HEK293 (cell line): ENCODE measurements at regions not wholly inside any gene's neighbourhood (a gene's known extent, or its start where the extent isn't known, plus 50 kb on each side); places are given as distances from the start of the nearest gene placed in this dataset.

ENCODE experiments used
- CTCF ChIA-PET: fragments of 350-600 bp; formaldehyde crosslinking; extraction: SDS; loops from one replicate; lab custom pipeline; 2021; ENCODE audit warnings: antibody characterized with exemption; lab: Yijun Ruan, JAX
- POLR2A ChIA-PET: fragments of 300-600 bp; formaldehyde crosslinking; extraction: SDS; loops from one replicate; lab custom pipeline; 2020; ENCODE audit warnings: antibody characterized with exemption, inconsistent platforms; lab: Yijun Ruan, JAX
- H3K27ac ChIP-seq: fragments of 200-500 bp; sonication (Bioruptor generic); 2 replicates; pipeline ENCODE4 v1.5.1; 2014; ENCODE audit warnings: low read depth, low read length, control low read depth, inconsistent platforms; ENCODE audit errors: extremely low read depth
- H3K36me3 ChIP-seq, 2 experiments: fragments of 200-500 bp in 1 of 2; sonication (Bioruptor generic) in 1 of 2; 1 replicate in 1 of 2; 2 replicates in 1 of 2; pipeline ENCODE4 v1.5.1; 2014 to 2017; ENCODE audit warnings: inconsistent platforms in 2 of 2, low read length in 2 of 2; ENCODE audit not compliant: control insufficient read depth in 2 of 2, insufficient read depth in 1 of 2
- H3K4me1 ChIP-seq: fragments of 200-500 bp; sonication (Bioruptor generic); 2 replicates; pipeline ENCODE4 v1.5.1; 2014; ENCODE audit warnings: mild to moderate bottlenecking, low read length, inconsistent platforms; ENCODE audit not compliant: control insufficient read depth, insufficient read depth
- H3K4me3 ChIP-seq: 2 replicates; pipeline ENCODE4 v1.5.1; 2011; ENCODE audit warnings: low read depth, mild to moderate bottlenecking, control low read depth, low read length, moderate library complexity
- H3K9me3 ChIP-seq: fragments of 200-500 bp; sonication (Bioruptor generic); 2 replicates; pipeline ENCODE4 v1.5.1; 2014; ENCODE audit warnings: low read depth, low read length, inconsistent platforms; ENCODE audit not compliant: control insufficient read depth, insufficient read depth
- KLF8 ChIP-seq: fragments of 450-650 bp; formaldehyde crosslinking; IDR thresholded peaks from 2 replicates; pipeline ENCODE4 v1.5.1; 2016; ENCODE audit warnings: missing biosample characterization, missing genetic modification characterization
- PRDM4 ChIP-seq: fragments of 450-650 bp; formaldehyde crosslinking; IDR thresholded peaks from 2 replicates; pipeline ENCODE4 v1.5.1; 2017; ENCODE audit warnings: missing biosample characterization, missing genetic modification characterization
- SP3 ChIP-seq: fragments of 450-650 bp; formaldehyde crosslinking; IDR thresholded peaks from 2 replicates; pipeline ENCODE4 v1.5.1; 2016; ENCODE audit warnings: missing biosample characterization, missing genetic modification characterization
- ZBTB7A ChIP-seq: fragments of 450-650 bp; formaldehyde crosslinking; IDR thresholded peaks from 2 replicates; pipeline ENCODE4 v1.5.1; 2016; ENCODE audit warnings: low read depth, missing biosample characterization, missing genetic modification characterization
- ZBTB8A ChIP-seq: fragments of 450-650 bp; formaldehyde crosslinking; IDR thresholded peaks from 2 replicates; pipeline ENCODE4 v1.5.1; 2016; ENCODE audit warnings: missing biosample characterization, missing genetic modification characterization
- ZFP69B ChIP-seq: fragments of 450-650 bp; formaldehyde crosslinking; IDR thresholded peaks from 2 replicates; pipeline ENCODE4 v1.5.1; 2016; ENCODE audit warnings: missing biosample characterization, missing genetic modification characterization
- ZNF121 ChIP-seq: fragments of 450-650 bp; formaldehyde crosslinking; IDR thresholded peaks from 2 replicates; pipeline ENCODE4 v1.5.1; 2016; ENCODE audit warnings: missing biosample characterization, missing genetic modification characterization
- ZNF146 ChIP-seq: fragments of 450-650 bp; formaldehyde crosslinking; IDR thresholded peaks from 2 replicates; pipeline ENCODE4 v1.5.1; 2016; ENCODE audit warnings: missing biosample characterization, missing genetic modification characterization
- ZNF175 ChIP-seq: fragments of 450-650 bp; formaldehyde crosslinking; IDR thresholded peaks from 2 replicates; pipeline ENCODE4 v1.5.1; 2016; ENCODE audit warnings: missing biosample characterization, missing genetic modification characterization
- ZNF214 ChIP-seq: fragments of 450-650 bp; formaldehyde crosslinking; IDR thresholded peaks from 2 replicates; pipeline ENCODE4 v1.5.1; 2017; ENCODE audit warnings: missing biosample characterization, mild to moderate bottlenecking, missing genetic modification characterization, borderline replicate concordance
- ZNF433 ChIP-seq: fragments of 450-650 bp; formaldehyde crosslinking; IDR thresholded peaks from 2 replicates; pipeline ENCODE4 v1.5.1; 2016; ENCODE audit warnings: missing biosample characterization, missing genetic modification characterization, low read depth
- ZNF549 ChIP-seq: fragments of 450-650 bp; IDR thresholded peaks from 2 replicates; pipeline ENCODE4 v1.5.1; 2018; ENCODE audit warnings: missing biosample characterization, missing genetic modification characterization, mild to moderate bottlenecking, inconsistent platforms, moderate library complexity
- ZNF555 ChIP-seq: fragments of 450-650 bp; formaldehyde crosslinking; conservative IDR thresholded peaks from 2 replicates; pipeline ENCODE4 v1.5.1; 2017; ENCODE audit warnings: missing biosample characterization, mild to moderate bottlenecking, missing genetic modification characterization, inconsistent platforms
- ZNF558 ChIP-seq: fragments of 450-650 bp; formaldehyde crosslinking; IDR thresholded peaks from 2 replicates; pipeline ENCODE4 v1.5.1; 2016; ENCODE audit warnings: missing biosample characterization, missing genetic modification characterization
- ZNF596 ChIP-seq: fragments of 450-650 bp; IDR thresholded peaks from 2 replicates; pipeline ENCODE4 v1.5.0; 2018; ENCODE audit warnings: missing biosample characterization, mild to moderate bottlenecking, missing genetic modification characterization, moderate library complexity
- ZNF645 ChIP-seq: fragments of 450-650 bp; formaldehyde crosslinking; IDR thresholded peaks from 2 replicates; pipeline ENCODE4; 2016; ENCODE audit warnings: missing biosample characterization, missing genetic modification characterization
- ZXDB ChIP-seq: fragments of 450-650 bp; formaldehyde crosslinking; IDR thresholded peaks from 2 replicates; pipeline ENCODE4 v1.5.1; 2016; ENCODE audit warnings: missing biosample characterization, missing genetic modification characterization
- TF ChIP-seq, protein P1 (sequence below): fragments of 450-650 bp; formaldehyde crosslinking; IDR thresholded peaks from 2 replicates; pipeline ENCODE4 v1.5.1; 2016; ENCODE audit warnings: missing biosample characterization, missing genetic modification characterization
- TF ChIP-seq, protein P2 (sequence below): fragments of 450-650 bp; formaldehyde crosslinking; IDR thresholded peaks from 2 replicates; pipeline ENCODE4 v1.5.1; 2016; ENCODE audit warnings: missing biosample characterization, missing genetic modification characterization

GRCh38 chr6:40258531-40258930 lies 324.3 kb upstream of the MOCS1 start (continued):
- TF ChIP-seq, protein P1, sequence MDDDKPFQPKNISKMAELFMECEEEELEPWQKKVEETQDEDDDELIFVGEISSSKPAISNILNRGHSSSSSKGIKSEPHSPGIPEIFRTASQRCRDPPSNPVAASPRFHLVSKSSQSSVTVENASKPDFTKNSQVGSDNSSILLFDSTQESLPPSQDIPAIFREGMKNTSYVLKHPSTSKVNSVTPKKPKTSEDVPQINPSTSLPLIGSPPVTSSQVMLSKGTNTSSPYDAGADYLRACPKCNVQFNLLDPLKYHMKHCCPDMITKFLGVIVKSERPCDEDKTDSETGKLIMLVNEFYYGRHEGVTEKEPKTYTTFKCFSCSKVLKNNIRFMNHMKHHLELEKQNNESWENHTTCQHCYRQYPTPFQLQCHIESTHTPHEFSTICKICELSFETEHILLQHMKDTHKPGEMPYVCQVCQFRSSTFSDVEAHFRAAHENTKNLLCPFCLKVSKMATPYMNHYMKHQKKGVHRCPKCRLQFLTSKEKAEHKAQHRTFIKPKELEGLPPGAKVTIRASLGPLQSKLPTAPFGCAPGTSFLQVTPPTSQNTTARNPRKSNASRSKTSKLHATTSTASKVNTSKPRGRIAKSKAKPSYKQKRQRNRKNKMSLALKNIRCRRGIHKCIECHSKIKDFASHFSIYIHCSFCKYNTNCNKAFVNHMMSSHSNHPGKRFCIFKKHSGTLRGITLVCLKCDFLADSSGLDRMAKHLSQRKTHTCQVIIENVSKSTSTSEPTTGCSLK = no peak

DNA sequence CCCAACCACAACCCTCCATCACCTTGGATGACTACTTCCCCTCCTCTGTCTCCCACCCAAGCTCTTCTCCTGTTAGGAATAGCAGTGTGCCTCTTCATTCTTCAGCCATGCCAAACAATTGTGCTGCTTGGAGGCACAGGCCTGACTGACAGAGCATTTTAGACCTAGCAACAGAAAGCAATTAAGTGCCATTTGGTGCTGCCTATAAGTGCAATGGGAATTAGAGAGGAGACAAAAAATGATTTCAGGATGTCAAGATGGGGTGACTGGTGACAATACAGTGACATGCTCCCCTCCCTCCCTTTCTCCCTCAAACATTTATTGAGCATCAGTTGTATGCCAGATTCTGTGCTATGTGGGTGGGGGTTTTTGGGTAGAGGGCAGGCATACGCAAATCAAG lies 322.6 kb upstream of the MOCS1 start:
- Histone ChIP-seq H3K4me1 (no peaks in the 10 kb centered on the region), H3K27ac (no peak overlapping the region), H3K9me3 (no peaks in the 10 kb centered on the region), H3K36me3 (no peaks in the 10 kb centered on the region), H3K4me3 (no peak overlapping the region)
- TF ChIP-seq ZNF555 (tag by site-specific recombination) (no peak), ZNF175 (tag by site-specific recombination) (no peak), PRDM4 (no peak), ZBTB7A (tag by site-specific recombination) (no peak), ZNF121 (tag by site-specific recombination) (no peak), ZBTB8A (tag by site-specific recombination) (no peak), ZNF146 (tag by site-specific recombination) (no peak), ZNF596 (tag by site-specific recombination) (no peak), ZNF645 (no peak), ZFP69B (tag by site-specific recombination) (no peak), KLF8 (tag by site-specific recombination) (no peak), ZXDB (no peak), SP3 (tag by site-specific recombination) (no peak), ZNF433 (tag by site-specific recombination) (no peak), ZNF214 (no peak), ZNF558 (tag by site-specific recombination) (no peak), ZNF549 (tag by site-specific recombination) (no peak)
- TF ChIP-seq, protein P2, sequence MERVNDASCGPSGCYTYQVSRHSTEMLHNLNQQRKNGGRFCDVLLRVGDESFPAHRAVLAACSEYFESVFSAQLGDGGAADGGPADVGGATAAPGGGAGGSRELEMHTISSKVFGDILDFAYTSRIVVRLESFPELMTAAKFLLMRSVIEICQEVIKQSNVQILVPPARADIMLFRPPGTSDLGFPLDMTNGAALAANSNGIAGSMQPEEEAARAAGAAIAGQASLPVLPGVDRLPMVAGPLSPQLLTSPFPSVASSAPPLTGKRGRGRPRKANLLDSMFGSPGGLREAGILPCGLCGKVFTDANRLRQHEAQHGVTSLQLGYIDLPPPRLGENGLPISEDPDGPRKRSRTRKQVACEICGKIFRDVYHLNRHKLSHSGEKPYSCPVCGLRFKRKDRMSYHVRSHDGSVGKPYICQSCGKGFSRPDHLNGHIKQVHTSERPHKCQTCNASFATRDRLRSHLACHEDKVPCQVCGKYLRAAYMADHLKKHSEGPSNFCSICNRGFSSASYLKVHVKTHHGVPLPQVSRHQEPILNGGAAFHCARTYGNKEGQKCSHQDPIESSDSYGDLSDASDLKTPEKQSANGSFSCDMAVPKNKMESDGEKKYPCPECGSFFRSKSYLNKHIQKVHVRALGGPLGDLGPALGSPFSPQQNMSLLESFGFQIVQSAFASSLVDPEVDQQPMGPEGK = no peak
- CTCF ChIA-PET = no interaction called here
- POLR2A ChIA-PET = no interaction called here
